B cell (primary cell): ENCODE measurements at regions not wholly inside any gene's neighbourhood (a gene's known extent, or its start where the extent isn't known, plus 50 kb on each side); places are given as distances from the start of the nearest gene placed in this dataset.

Source experiments
- ATAC-seq: fragments of 200-7000 bp; cut with Tn5 transposase; one replicate; pipeline ENCODE4 v1.10.0; 2021; ENCODE audit warnings: low read depth, mild to moderate bottlenecking, moderate number of reproducible peaks, moderate library complexity
- CTCF ChIA-PET: fragments of 350-600 bp; sonication (Branson Sonifier 250); formaldehyde crosslinking; loops from one replicate; lab custom pipeline; 2021; ENCODE audit warnings: antibody characterized with exemption, inconsistent platforms; lab: Charles Lee
- POLR2A ChIA-PET: fragments of 350-600 bp; sonication (Branson Sonifier 250); formaldehyde crosslinking; loops from one replicate; lab custom pipeline; 2021; ENCODE audit warnings: antibody characterized with exemption; lab: Charles Lee
- DNase-seq: peaks from one replicate; pipeline ENCODE4 v3.0.0; 2013
- H2AFZ ChIP-seq: 2 replicates; pipeline ENCODE4 v1.6.1; 2012; ENCODE audit warnings: mild to moderate bottlenecking, low read depth, low read length; ENCODE audit not compliant: insufficient read depth, poor library complexity, severe bottlenecking
- H3K27ac ChIP-seq, 2 donors: 1 replicate in 1 of 2; 2 replicates in 1 of 2; pipeline ENCODE4 v1.5.1; 2012 to 2013; ENCODE audit warnings: low read length in 2 of 2, mild to moderate bottlenecking in 2 of 2, moderate library complexity in 1 of 2
- H3K27me3 ChIP-seq, 4 experiments: fragments of 200-600 bp in 1 of 4; sonication (generic) in 1 of 4; replicated peaks in 1 of 4; 1 replicate in 2 of 4; 2 replicates in 2 of 4; pipeline versions ENCODE4 v1.6.1 to v1.7.0; 2013 to 2016; ENCODE audit warnings: low read length in 3 of 4, mild to moderate bottlenecking in 2 of 4, mixed read lengths in 1 of 4, moderate library complexity in 1 of 4; ENCODE audit not compliant: insufficient read depth in 4 of 4, control insufficient read depth in 3 of 4; ENCODE audit errors: control extremely low read depth in 1 of 4
- H3K36me3 ChIP-seq, 2 experiments: replicated peaks in 1 of 2; 1 replicate in 1 of 2; 2 replicates in 1 of 2; pipeline versions ENCODE4 v1.6.1 to v1.7.1; 2013; ENCODE audit warnings: low read length in 1 of 2; ENCODE audit not compliant: insufficient read depth in 2 of 2, control insufficient read depth in 1 of 2; ENCODE audit errors: control extremely low read depth in 1 of 2, extremely low read depth in 1 of 2
- H3K4me1 ChIP-seq, 2 donors: fragments of 200-600 bp in 1 of 2; sonication (generic) in 1 of 2; 1 replicate in 1 of 2; 2 replicates in 1 of 2; pipeline versions ENCODE4 v1.5.1 to v1.6.1; 2013 to 2017; ENCODE audit warnings: low read length in 2 of 2; ENCODE audit not compliant: control insufficient read depth in 2 of 2, insufficient read depth in 2 of 2
- H3K4me2 ChIP-seq: replicated peaks from 2 replicates; pipeline ENCODE3; 2012; ENCODE audit warnings: mild to moderate bottlenecking, low read depth, low read length; ENCODE audit not compliant: poor library complexity, severe bottlenecking
- H3K4me3 ChIP-seq, 5 experiments: fragments of 200-600 bp in 1 of 5; sonication (generic) in 1 of 5; 1 replicate in 3 of 5; 2 replicates in 2 of 5; pipeline versions ENCODE4 v1.5.1 to v1.7.0; 2011 to 2016; ENCODE audit warnings: low read length in 4 of 5, mild to moderate bottlenecking in 4 of 5, low read depth in 2 of 5, control low read depth in 1 of 5, moderate library complexity in 1 of 5; ENCODE audit not compliant: insufficient read depth in 1 of 5; ENCODE audit errors: control extremely low read depth in 1 of 5, extremely low read depth in 1 of 5
- H3K79me2 ChIP-seq: fragments of 200-600 bp; sonication (generic); one replicate; pipeline ENCODE4 v1.6.0; 2016; ENCODE audit warnings: low read length; ENCODE audit not compliant: control insufficient read depth, insufficient read depth
- H3K9ac ChIP-seq: fragments of 200-600 bp; sonication (generic); 2 replicates; pipeline ENCODE4 v1.6.1; 2017; ENCODE audit warnings: mild to moderate bottlenecking, low read length, moderate library complexity
- H3K9me3 ChIP-seq, 3 donors: one replicate each; pipeline versions ENCODE4 v1.6.1 to v1.7.1; 2013; ENCODE audit warnings: low read length in 2 of 3; ENCODE audit not compliant: control insufficient read depth in 2 of 3, insufficient read depth in 1 of 3; ENCODE audit errors: control extremely low read depth in 1 of 3
- H4K20me1 ChIP-seq: 2 replicates; pipeline ENCODE4 v1.6.0; 2012; ENCODE audit warnings: mild to moderate bottlenecking, low read length; ENCODE audit not compliant: insufficient read depth, control insufficient read depth, poor library complexity, severe bottlenecking
- H3K27ac Mint-ChIP-seq: one replicate; pipeline ENCODE4 v1.8.0; 2021; ENCODE audit warnings: mixed read lengths
- H3K27me3 Mint-ChIP-seq: one replicate; pipeline ENCODE4 v1.8.0; 2021; ENCODE audit warnings: mixed read lengths
- H3K4me1 Mint-ChIP-seq: one replicate; pipeline ENCODE4 v1.8.0; 2021; ENCODE audit warnings: mixed read lengths
- H3K4me3 Mint-ChIP-seq: one replicate; pipeline ENCODE4 v1.8.0; 2021; ENCODE audit warnings: mixed read lengths
- H3K9me3 Mint-ChIP-seq: one replicate; pipeline ENCODE4 v1.8.0; 2022; ENCODE audit warnings: mixed read lengths; ENCODE audit not compliant: insufficient read depth
- CTCF ChIP-seq: fragments of 200-600 bp; IDR thresholded peaks from one replicate; pipeline ENCODE4 v1.8.0; 2022; ENCODE audit warnings: antibody characterized with exemption, mild to moderate bottlenecking
- EZH2 ChIP-seq: IDR thresholded peaks from 2 replicates; pipeline ENCODE4 v1.6.1; 2012; ENCODE audit warnings: borderline replicate concordance, low read depth, mild to moderate bottlenecking, moderate library complexity, low read length; ENCODE audit not compliant: insufficient read depth, poor library complexity, severe bottlenecking
- WGBS: methylation state at CpG from one replicate; pipeline ENCODE4 v1.1.5; 2013; ENCODE audit warnings: missing lambda C conversion rate; ENCODE audit not compliant: insufficient coverage; 5-methylcytosine and 5-hydroxymethylcytosine counted together
- intact Hi-C: fragments of 100-400 bp; cut with micrococcal nuclease; formaldehyde crosslinking; loops from one replicate; pipeline ENCODE4 v1.10.0; 2022

DNA sequence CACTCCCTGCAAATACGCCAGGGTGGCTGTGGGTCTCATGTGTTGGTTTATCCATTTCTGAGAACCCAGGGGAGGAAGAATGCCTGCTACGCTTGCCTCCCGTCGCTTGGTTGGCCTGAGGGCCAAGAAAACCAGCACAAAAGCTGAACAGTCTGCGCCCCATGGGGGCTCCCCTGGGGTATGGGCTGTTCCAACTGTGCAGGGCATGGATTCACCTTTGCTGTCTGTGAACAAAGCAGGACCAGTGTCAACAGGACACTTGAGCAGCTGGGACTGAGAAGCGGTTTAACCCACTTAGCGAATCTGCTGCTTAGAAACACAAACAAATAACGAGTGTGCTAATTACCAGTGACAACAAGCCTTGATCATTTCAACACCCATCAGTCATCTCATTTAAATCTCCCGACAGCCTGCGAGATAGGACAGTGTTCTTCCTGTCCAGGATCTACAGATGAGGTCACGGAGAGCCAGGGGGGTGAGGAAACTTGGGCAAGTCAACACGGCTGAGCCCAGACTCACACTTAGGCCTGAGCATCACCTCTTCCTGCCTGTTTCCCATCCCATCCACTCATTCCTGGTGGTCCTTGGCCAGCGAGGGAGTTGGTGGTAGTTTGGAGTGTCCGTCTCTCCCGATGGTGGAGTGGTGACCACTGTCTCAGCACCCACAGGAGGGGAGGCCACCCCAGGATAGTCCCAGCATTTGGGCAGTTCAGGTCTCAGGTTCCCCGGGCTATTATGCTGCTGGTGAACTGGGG is 111.6 kb upstream of the HAAO start:
- H3K79me2 ChIP-seq: no peaks in the 10 kb centered on the region
- CTCF ChIA-PET: no interaction called here
- peaks cover 0 to 40% (median 6%) of the 10 kb centered on the region in 4 experiments for H3K27me3 ChIP-seq
- H3K27ac Mint-ChIP-seq: no peak overlapping the region
- H3K4me1 Mint-ChIP-seq: no peaks in the 10 kb centered on the region
- H3K4me2 ChIP-seq: no peak overlapping the region
- H3K4me3 ChIP-seq: no peak overlapping the region
- TF ChIP-seq CTCF: no peak
- no peak for TF ChIP-seq EZH2
- WGBS: 92% methylated on average over 13 of the region's 16 CpGs
- POLR2A ChIA-PET: no interaction called here
- H3K9me3 Mint-ChIP-seq: no peaks in the 10 kb centered on the region
- intact Hi-C loops: no loop called here
- H2AFZ ChIP-seq: no peak overlapping the region
- no peak overlapping the region for H3K9ac ChIP-seq
- H3K4me1 ChIP-seq: peaks cover 3 to 6% of the 10 kb centered on the region in 2 donors
- H3K27me3 Mint-ChIP-seq: peaks cover 33% of the 10 kb centered on the region
- peaks cover 0 to 5% (median 0%) of the 10 kb centered on the region in 3 donors for H3K9me3 ChIP-seq
- H4K20me1 ChIP-seq: no peaks in the 10 kb centered on the region
- H3K27ac ChIP-seq: no peak overlapping the region
- no peak overlapping the region for H3K4me3 Mint-ChIP-seq
- ATAC-seq (no peak), DNase-seq (no peak)
- no peaks in the 10 kb centered on the region for H3K36me3 ChIP-seq

GRCh38 chr2:42902939-42903709 is 110.7 kb upstream of the HAAO start:
- WGBS: 91% methylated on average over 6 of the region's 9 CpGs

More at GRCh38 chr2:42902939-42903709, 110.7 kb upstream of the HAAO start:
- Mint-ChIP-seq H3K27me3 (peaks cover 33% of the 10 kb centered on the region), H3K27ac (no peak overlapping the region), H3K4me1 (no peaks in the 10 kb centered on the region), H3K4me3 (no peak overlapping the region), H3K9me3 (no peaks in the 10 kb centered on the region)
- intact Hi-C loops: no loop called here
- CTCF ChIA-PET: no interaction called here
- no peak overlapping the region for H3K9ac ChIP-seq
- POLR2A ChIA-PET: no interaction called here
- TF ChIP-seq EZH2 (no peak), CTCF (no peak)
- no peaks in the 10 kb centered on the region for H3K79me2 ChIP-seq
- no peaks in the 10 kb centered on the region for H3K4me1 ChIP-seq
- H2AFZ ChIP-seq: no peak overlapping the region
- peaks cover 0 to 5% (median 0%) of the 10 kb centered on the region in 3 donors for H3K9me3 ChIP-seq
- H3K4me3 ChIP-seq: no peak overlapping the region
- no peak overlapping the region for H3K27ac ChIP-seq
- peaks cover 0 to 35% (median 6%) of the 10 kb centered on the region in 4 experiments for H3K27me3 ChIP-seq
- no peak for ATAC-seq
- H4K20me1 ChIP-seq: no peaks in the 10 kb centered on the region
- no peaks in the 10 kb centered on the region for H3K36me3 ChIP-seq
- no peak overlapping the region for H3K4me2 ChIP-seq
- DNase-seq: no peak
